Breast epithelium (tissue), 4 donors: ENCODE measurements at regions not wholly inside any gene's neighbourhood (a gene's known extent, or its start where the extent isn't known, plus 50 kb on each side); places are given as distances from the start of the nearest gene placed in this dataset.
"Not testable (repeated sequence)": the region's sequence is repeated elsewhere in the genome, so short reads cannot be mapped to it uniquely, and the experiment has no call there.

Experiments
- DNase-seq, 2 donors: peaks; one replicate each; pipeline ENCODE4 v3.0.0-alpha.2; 2019; ENCODE audit warnings: low spot score in 2 of 2
- H3K27ac ChIP-seq, 2 donors: fragments of 200-600 bp; sonication (generic) in 1 of 2; one replicate each; pipeline ENCODE4 v1.5.1; 2016 to 2019; ENCODE audit warnings: mild to moderate bottlenecking in 1 of 2
- H3K27me3 ChIP-seq, 2 donors: fragments of 200-600 bp; sonication (generic) in 1 of 2; one replicate each; pipeline versions ENCODE4 v1.5.1 to v1.6.0; 2017 to 2019; ENCODE audit warnings: control low read depth in 1 of 2, mild to moderate bottlenecking in 1 of 2
- H3K36me3 ChIP-seq: fragments of 200-600 bp; one replicate; pipeline ENCODE4 v1.5.1; 2019
- H3K4me1 ChIP-seq, 2 donors: fragments of 200-600 bp; sonication (generic); one replicate each; pipeline ENCODE4 v1.5.1; 2016 to 2019; ENCODE audit warnings: control low read depth in 1 of 2
- H3K4me3 ChIP-seq, 3 donors: fragments of 200-600 bp; sonication (generic); 1 replicate in 2 of 3; 2 replicates in 1 of 3; pipeline ENCODE4 v1.5.1; 2016 to 2019; ENCODE audit warnings: mild to moderate bottlenecking in 3 of 3, moderate library complexity in 2 of 3
- H3K9me3 ChIP-seq, 2 donors: fragments of 200-600 bp; sonication (generic) in 1 of 2; one replicate each; pipeline ENCODE4 v1.5.1; 2016 to 2019; ENCODE audit warnings: control low read depth in 1 of 2
- POLR2A ChIP-seq: fragments of 450-650 bp; IDR thresholded peaks from one replicate; pipeline ENCODE4 v1.6.1; 2016; ENCODE audit warnings: antibody characterized with exemption, mild to moderate bottlenecking, moderate library complexity
- POLR2AphosphoS5 ChIP-seq, 3 donors: sonication (generic); formaldehyde crosslinking; IDR thresholded peaks; one replicate each; pipeline ENCODE4 v1.6.1; 2017; ENCODE audit warnings: antibody characterized with exemption in 3 of 3
- intact Hi-C: fragments of 100-400 bp; cut with DNase I; formaldehyde crosslinking; loops from one replicate; pipeline ENCODE4 v1.15.1; 2023; ENCODE audit warnings: low total_unique reads
- TF ChIP-seq, protein P1 (sequence below), 3 donors: fragments of 450-650 bp; IDR thresholded peaks; one replicate each; pipeline ENCODE4 v1.5.1; 2016 to 2017; ENCODE audit warnings: antibody characterized with exemption in 3 of 3, mild to moderate bottlenecking in 3 of 3, moderate library complexity in 3 of 3

DNA sequence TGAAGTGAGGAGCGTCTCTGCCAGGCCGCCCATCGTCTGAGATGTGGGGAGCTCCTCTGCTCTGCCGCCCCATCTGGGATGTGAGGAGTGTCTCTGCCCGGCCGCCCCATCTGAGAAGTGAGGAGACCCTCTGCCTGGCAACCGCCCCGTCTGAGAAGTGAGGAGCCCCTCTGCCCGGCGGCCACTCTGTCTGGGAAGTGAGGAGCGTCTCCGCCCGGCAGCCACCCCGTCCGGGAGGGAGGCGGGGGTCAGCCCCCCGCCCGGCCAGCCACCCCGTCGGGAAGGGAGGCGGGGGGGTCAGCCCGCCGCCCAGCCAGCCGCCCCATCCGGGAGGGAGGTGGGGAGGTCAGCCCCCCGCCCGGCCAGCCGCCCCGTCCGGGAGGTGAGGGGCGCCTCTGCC, 77.6 kb upstream of the ADORA2B start:
- H3K9me3 ChIP-seq, H3K36me3 ChIP-seq, H3K4me1 ChIP-seq, H3K4me3 ChIP-seq, DNase-seq, H3K27me3 ChIP-seq, intact Hi-C loops, H3K27ac ChIP-seq: not testable (repeated sequence)

- DNase-seq, H3K9me3 ChIP-seq, H3K36me3 ChIP-seq, H3K27ac ChIP-seq, intact Hi-C loops, H3K27me3 ChIP-seq, H3K4me3 ChIP-seq, H3K4me1 ChIP-seq: not testable (repeated sequence)
These were observed 75.1 kb upstream of the ADORA2B start for GRCh38 chr17:15869868-15870267.

DNA sequence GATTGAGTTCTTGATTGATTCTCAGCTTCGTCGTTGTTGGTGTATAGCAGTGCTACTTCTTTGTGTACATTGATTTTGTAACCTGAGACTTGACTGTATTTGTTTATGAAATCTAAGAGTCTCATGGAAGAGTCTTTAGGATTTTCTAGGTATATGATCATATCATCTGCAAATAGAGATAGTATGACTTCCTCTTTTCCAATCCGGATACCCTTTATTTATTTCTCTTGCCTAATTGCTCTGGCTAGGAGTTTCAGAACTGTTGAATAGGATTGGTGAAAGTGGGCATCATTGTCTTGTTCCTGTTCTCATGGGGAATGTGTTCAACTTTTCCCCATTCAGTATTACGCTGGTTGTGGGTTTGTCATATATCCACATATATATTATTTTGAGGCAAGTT, 72.3 kb upstream of the ADORA2B start:
- H3K27me3 ChIP-seq, H3K4me3 ChIP-seq, H3K4me1 ChIP-seq, intact Hi-C loops, H3K27ac ChIP-seq, DNase-seq, H3K36me3 ChIP-seq, H3K9me3 ChIP-seq: not testable (repeated sequence)

DNA sequence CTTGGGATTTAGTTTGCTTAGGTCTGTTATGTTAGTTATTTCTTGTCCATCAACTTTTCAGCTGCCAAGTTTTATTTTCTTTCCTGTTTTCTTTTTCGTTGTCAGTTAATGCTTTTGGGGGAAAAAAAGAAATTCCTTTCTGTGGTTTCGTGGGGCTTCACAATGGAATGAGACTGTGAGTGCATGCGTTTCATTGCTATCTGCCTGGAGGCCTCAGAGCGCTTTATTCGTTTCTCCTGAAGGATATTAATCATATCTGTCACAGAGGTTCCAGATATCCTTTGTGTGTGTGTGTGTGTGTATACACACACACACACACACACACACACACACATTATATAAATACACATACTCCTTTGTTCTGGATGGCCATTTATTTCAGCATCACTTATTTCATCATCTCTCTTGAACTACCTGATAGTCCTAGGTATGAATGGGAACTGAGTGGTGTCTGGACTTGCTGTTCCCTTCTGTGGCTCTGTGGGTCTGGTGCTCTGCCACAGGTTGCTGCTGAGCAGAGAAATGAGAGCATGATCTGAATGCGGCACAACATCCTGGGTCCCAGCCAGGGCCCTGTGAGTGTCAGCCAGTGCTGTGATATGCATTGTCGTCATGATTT, 66.9 kb upstream of the ADORA2B start:
- H3K4me1 ChIP-seq, H3K36me3 ChIP-seq, intact Hi-C loops, H3K9me3 ChIP-seq, H3K27ac ChIP-seq, H3K27me3 ChIP-seq, H3K4me3 ChIP-seq: not testable (repeated sequence)
- peak in 1 of 2 donors; percentile 24 for DNase-seq

GRCh38 chr17:15882058-15882720, 62.7 kb upstream of the ADORA2B start:
- H3K4me3 ChIP-seq: no peak overlapping the region
- H3K27ac ChIP-seq: no peak overlapping the region
- no peaks in the 10 kb centered on the region for H3K36me3 ChIP-seq
- no peak for TF ChIP-seq POLR2A
- TF ChIP-seq, protein P1, sequence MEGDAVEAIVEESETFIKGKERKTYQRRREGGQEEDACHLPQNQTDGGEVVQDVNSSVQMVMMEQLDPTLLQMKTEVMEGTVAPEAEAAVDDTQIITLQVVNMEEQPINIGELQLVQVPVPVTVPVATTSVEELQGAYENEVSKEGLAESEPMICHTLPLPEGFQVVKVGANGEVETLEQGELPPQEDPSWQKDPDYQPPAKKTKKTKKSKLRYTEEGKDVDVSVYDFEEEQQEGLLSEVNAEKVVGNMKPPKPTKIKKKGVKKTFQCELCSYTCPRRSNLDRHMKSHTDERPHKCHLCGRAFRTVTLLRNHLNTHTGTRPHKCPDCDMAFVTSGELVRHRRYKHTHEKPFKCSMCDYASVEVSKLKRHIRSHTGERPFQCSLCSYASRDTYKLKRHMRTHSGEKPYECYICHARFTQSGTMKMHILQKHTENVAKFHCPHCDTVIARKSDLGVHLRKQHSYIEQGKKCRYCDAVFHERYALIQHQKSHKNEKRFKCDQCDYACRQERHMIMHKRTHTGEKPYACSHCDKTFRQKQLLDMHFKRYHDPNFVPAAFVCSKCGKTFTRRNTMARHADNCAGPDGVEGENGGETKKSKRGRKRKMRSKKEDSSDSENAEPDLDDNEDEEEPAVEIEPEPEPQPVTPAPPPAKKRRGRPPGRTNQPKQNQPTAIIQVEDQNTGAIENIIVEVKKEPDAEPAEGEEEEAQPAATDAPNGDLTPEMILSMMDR (IDR thresholded peaks at IDR 0.05): no peak
- intact Hi-C loops: no loop called here
- H3K27me3 ChIP-seq: no peaks in the 10 kb centered on the region
- H3K9me3 ChIP-seq: no peaks in the 10 kb centered on the region
- no peak for DNase-seq
- no peaks in the 10 kb centered on the region for H3K4me1 ChIP-seq

- intact Hi-C loops: no loop called here
- TF ChIP-seq POLR2AphosphoS5 (IDR thresholded peaks at IDR 0.05) (no peak), POLR2A (no peak)
- TF ChIP-seq, protein P1 (IDR thresholded peaks at IDR 0.05): no peak
- Histone ChIP-seq H3K27ac (no peak overlapping the region), H3K36me3 (no peaks in the 10 kb centered on the region), H3K4me1 (no peaks in the 10 kb centered on the region), H3K27me3 (no peaks in the 10 kb centered on the region), H3K4me3 (no peak overlapping the region), H3K9me3 (no peaks in the 10 kb centered on the region)
- no peak for DNase-seq
These were observed 62.2 kb upstream of the ADORA2B start for GRCh38 chr17:15882777-15883176.

DNA sequence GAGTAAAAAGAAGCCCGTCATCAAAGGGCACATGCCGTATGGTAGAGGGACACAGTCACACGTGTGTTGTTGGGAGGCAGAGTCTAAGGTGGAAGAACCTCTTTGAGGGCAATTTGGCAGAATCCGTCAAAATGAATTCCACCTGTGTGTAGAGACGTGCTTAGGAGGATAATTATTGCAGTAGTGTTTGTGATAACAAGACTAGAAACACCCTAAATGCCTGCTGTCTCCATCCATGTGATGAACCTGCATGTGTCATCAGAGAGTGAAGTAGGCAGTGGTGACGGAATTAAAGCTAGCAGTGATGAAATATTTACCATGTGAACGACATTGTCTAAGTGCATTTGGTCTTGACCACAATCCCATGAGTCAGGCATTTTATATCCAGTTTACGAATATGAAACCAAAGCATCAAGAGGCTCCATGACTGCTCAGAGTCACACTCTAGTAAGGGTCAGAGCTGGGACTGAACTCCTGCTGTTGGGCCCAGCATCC, 61.3 kb upstream of the ADORA2B start:
- no peaks in the 10 kb centered on the region for H3K9me3 ChIP-seq
- intact Hi-C loops: no loop called here
- H3K27me3 ChIP-seq: no peaks in the 10 kb centered on the region
- no peak for TF ChIP-seq POLR2A
- no peak for TF ChIP-seq POLR2AphosphoS5 (IDR thresholded peaks at IDR 0.05)
- TF ChIP-seq, protein P1 (IDR thresholded peaks at IDR 0.05): no peak
- DNase-seq: no peak
- no peak overlapping the region for H3K4me3 ChIP-seq
- no peak overlapping the region for H3K27ac ChIP-seq
- H3K4me1 ChIP-seq: no peaks in the 10 kb centered on the region
- no peaks in the 10 kb centered on the region for H3K36me3 ChIP-seq
